IPS-NIHi7 (cell line): ENCODE measurements at regions not wholly inside any gene's neighbourhood (a gene's known extent, or its start where the extent isn't known, plus 50 kb on each side); places are given as distances from the start of the nearest gene placed in this dataset.

Experiments
- DNase-seq: peaks from one replicate; pipeline ENCODE4 v3.0.0; 2012; ENCODE audit warnings: mixed read lengths; ENCODE audit errors: extremely low spot score

GRCh38 chr7:41003977-41004376 is 698.9 kb downstream of the INHBA start:
- DNase-seq = no peak

- no peak for DNase-seq
Measured at GRCh38 chr7:41003611-41003940, 699.3 kb downstream of the INHBA start.

- DNase-seq = peak; percentile 56
Measured at GRCh38 chr7:41002741-41003610, 699.9 kb downstream of the INHBA start.

GRCh38 chr7:41000042-41000441 is 702.8 kb downstream of the INHBA start:
- no peak for DNase-seq

- no peak for DNase-seq
Measured at GRCh38 chr7:40996233-40996677, 706.6 kb downstream of the INHBA start.

- no peak for DNase-seq
Measured at GRCh38 chr7:40990841-40991240, 712.0 kb downstream of the INHBA start.

- no peak for DNase-seq
Measured at GRCh38 chr7:40987571-40987970, 715.3 kb downstream of the INHBA start.

- DNase-seq = no peak
Measured at GRCh38 chr7:40986351-40986873, 716.5 kb downstream of the INHBA start.

- DNase-seq = no peak
Measured at GRCh38 chr7:40983111-40983510, 719.8 kb downstream of the INHBA start.

- DNase-seq = no peak
Measured at GRCh38 chr7:40979296-40979695, 723.6 kb downstream of the INHBA start.

- DNase-seq = no peak
Measured at GRCh38 chr7:40978047-40978446, 724.8 kb downstream of the INHBA start.

GRCh38 chr7:40977533-40977932 is 725.4 kb downstream of the INHBA start:
- no peak for DNase-seq

GRCh38 chr7:40972426-40972825 is 730.5 kb downstream of the INHBA start:
- peak; percentile 40 for DNase-seq

GRCh38 chr7:40969641-40970040 is 733.2 kb downstream of the INHBA start:
- DNase-seq = no peak

GRCh38 chr7:40966693-40967092 is 736.2 kb downstream of the INHBA start:
- no peak for DNase-seq

- DNase-seq = no peak
Measured at GRCh38 chr7:40965774-40966173, 737.1 kb downstream of the INHBA start.

- no peak for DNase-seq
Measured at GRCh38 chr7:40965016-40965415, 737.9 kb downstream of the INHBA start.

- no peak for DNase-seq
Measured at GRCh38 chr7:40964610-40965009, 738.3 kb downstream of the INHBA start.

- DNase-seq = no peak
Measured at GRCh38 chr7:40959955-40960354, 742.9 kb downstream of the INHBA start.

- no peak for DNase-seq
Measured at GRCh38 chr7:40948239-40948638, 754.7 kb downstream of the INHBA start.

- DNase-seq = no peak
Measured at GRCh38 chr7:40947566-40947965, 755.3 kb downstream of the INHBA start.

GRCh38 chr7:40946549-40946948 is 756.3 kb downstream of the INHBA start:
- no peak for DNase-seq

GRCh38 chr7:40945788-40946187 is 757.1 kb downstream of the INHBA start:
- DNase-seq = no peak
